Activated T-cell treated with anti-CD3 and anti-CD28 coated beads, Interleukin-2, amount 50 U/mL, for 72 hours (primary cell): ENCODE measurements at regions not wholly inside any gene's neighbourhood (a gene's known extent, or its start where the extent isn't known, plus 50 kb on each side); places are given as distances from the start of the nearest gene placed in this dataset.

Source experiments
- ATAC-seq, 2 donors: fragments of 150-1000 bp; cut with Tn5 transposase; replicated peaks in 1 of 2; 2 replicates each; pipeline ENCODE4 v1.10.0; 2021; ENCODE audit warnings: moderate library complexity in 2 of 2, mild to moderate bottlenecking in 1 of 2
- DNase-seq, 2 donors: peaks; one replicate each; pipeline ENCODE4 v3.0.0; 2021 to 2022; ENCODE audit warnings: mixed read lengths in 1 of 2
- H3K27ac Mint-ChIP-seq: one replicate; pipeline ENCODE4 v1.8.0; 2022; ENCODE audit warnings: mild to moderate bottlenecking, moderate library complexity, mixed read lengths
- H3K27me3 Mint-ChIP-seq: one replicate; pipeline ENCODE4 v1.8.0; 2022; ENCODE audit warnings: low read depth, mixed read lengths
- H3K36me3 Mint-ChIP-seq, 2 donors: one replicate each; pipeline ENCODE4 v1.8.0; 2022; ENCODE audit warnings: mixed read lengths in 2 of 2, mild to moderate bottlenecking in 1 of 2; ENCODE audit not compliant: insufficient read depth in 2 of 2
- H3K4me1 Mint-ChIP-seq: one replicate; pipeline ENCODE4 v1.8.0; 2022; ENCODE audit warnings: low read depth, mixed read lengths
- H3K4me3 Mint-ChIP-seq, 2 donors: one replicate each; pipeline ENCODE4 v1.8.0; 2022; ENCODE audit warnings: mild to moderate bottlenecking in 2 of 2, mixed read lengths in 2 of 2, moderate library complexity in 2 of 2
- H3K9me3 Mint-ChIP-seq, 2 donors: one replicate each; pipeline ENCODE4 v1.8.0; 2022; ENCODE audit warnings: mixed read lengths in 2 of 2

GRCh38 chr6:91824331-91824730 is 1237.5 kb upstream of the MAP3K7 start:
- Mint-ChIP-seq H3K27me3 (no peaks in the 10 kb centered on the region), H3K36me3 (no peaks in the 10 kb centered on the region), H3K27ac (no peak overlapping the region), H3K9me3 (peaks cover 3 to 9% of the 10 kb centered on the region in 2 donors), H3K4me3 (no peak overlapping the region), H3K4me1 (no peaks in the 10 kb centered on the region)
- DNase-seq, result no peak
- no peak for ATAC-seq

DNA sequence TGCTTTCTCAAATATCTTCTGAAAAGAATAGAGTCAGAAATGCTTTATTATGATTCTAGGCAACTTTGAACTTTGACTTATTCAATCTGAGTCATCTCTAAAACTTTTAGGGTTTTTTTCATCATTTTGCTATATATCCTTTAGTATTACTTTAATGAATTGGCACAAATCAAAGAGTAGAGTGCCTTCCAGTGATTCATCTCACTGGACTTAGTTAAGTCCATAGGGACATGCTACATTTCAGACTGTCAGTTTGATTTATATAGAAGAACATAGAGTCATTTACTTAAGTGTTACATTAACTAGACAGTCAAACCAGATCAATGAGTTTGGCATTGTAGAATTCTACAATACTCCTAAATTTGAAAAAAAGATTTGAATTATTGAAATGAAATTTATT is 1235.7 kb upstream of the MAP3K7 start:
- ATAC-seq (no peak), DNase-seq (no peak)
- Mint-ChIP-seq H3K36me3 (no peaks in the 10 kb centered on the region), H3K4me1 (no peaks in the 10 kb centered on the region), H3K4me3 (no peak overlapping the region), H3K27ac (no peak overlapping the region), H3K9me3 (peaks cover 3 to 9% of the 10 kb centered on the region in 2 donors), H3K27me3 (no peaks in the 10 kb centered on the region)

GRCh38 chr6:91816335-91816734 is 1229.5 kb upstream of the MAP3K7 start:
- Mint-ChIP-seq H3K36me3 (no peaks in the 10 kb centered on the region), H3K4me3 (no peak overlapping the region), H3K9me3 (peaks cover 2 to 3% of the 10 kb centered on the region in 2 donors), H3K4me1 (no peaks in the 10 kb centered on the region), H3K27me3 (no peaks in the 10 kb centered on the region), H3K27ac (no peak overlapping the region)
- ATAC-seq (no peak), DNase-seq (no peak)

DNA sequence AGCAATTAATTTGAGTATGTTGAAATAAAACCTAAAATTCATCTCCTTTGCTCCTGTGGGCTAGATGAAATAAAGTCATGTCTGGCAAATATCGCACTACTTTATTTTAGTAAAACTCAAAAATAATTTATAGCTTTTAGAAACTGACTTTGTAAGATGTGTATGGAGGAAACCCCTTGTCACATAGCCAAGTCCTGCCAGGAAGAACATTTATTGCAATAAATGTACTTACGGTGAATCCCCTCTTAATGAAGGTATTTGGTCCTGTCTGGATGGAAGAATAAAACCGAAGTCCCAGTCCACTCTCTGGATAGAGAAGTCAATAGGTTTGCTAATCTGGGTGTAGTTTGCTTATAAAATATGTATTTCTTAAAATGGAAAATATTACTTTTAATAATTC is 1226.8 kb upstream of the MAP3K7 start:
- H3K36me3 Mint-ChIP-seq, result no peaks in the 10 kb centered on the region
- H3K27ac Mint-ChIP-seq, result no peak overlapping the region
- no peak overlapping the region for H3K4me3 Mint-ChIP-seq
- H3K9me3 Mint-ChIP-seq, result peaks cover 2 to 3% of the 10 kb centered on the region in 2 donors
- no peak for ATAC-seq
- H3K27me3 Mint-ChIP-seq, result no peaks in the 10 kb centered on the region
- no peak for DNase-seq
- no peaks in the 10 kb centered on the region for H3K4me1 Mint-ChIP-seq

- H3K36me3 Mint-ChIP-seq, result no peaks in the 10 kb centered on the region
Measured at GRCh38 chr6:91812596-91813274, 1225.9 kb upstream of the MAP3K7 start.

DNA sequence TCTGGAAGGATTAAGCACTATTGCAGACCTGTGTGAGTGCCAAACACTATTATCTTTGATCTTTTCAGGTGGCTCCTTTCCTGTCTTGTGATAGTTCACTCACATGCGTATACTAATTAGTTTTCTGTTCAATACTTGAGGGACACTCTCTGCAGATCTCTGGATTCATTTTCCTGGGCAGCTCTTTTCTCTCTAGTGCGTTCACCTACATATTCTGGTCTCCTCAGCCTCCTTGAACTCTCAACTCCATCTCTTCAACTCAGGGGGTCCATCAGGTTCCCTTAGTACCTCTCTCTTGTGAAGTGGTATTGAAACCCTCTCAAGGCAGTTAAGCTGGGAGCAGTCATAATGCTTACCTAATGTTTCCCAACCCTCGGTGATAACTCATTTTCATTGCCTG is 1218.1 kb upstream of the MAP3K7 start:
- peaks cover 0 to 7% of the 10 kb centered on the region in 2 donors for H3K9me3 Mint-ChIP-seq
- H3K36me3 Mint-ChIP-seq, result no peaks in the 10 kb centered on the region
- H3K4me1 Mint-ChIP-seq, result no peaks in the 10 kb centered on the region
- no peak overlapping the region for H3K4me3 Mint-ChIP-seq
- DNase-seq (no peak), ATAC-seq (no peak)
- H3K27me3 Mint-ChIP-seq, result no peaks in the 10 kb centered on the region
- H3K27ac Mint-ChIP-seq, result no peak overlapping the region

More at GRCh38 chr6:91812596-91813274, 1225.9 kb upstream of the MAP3K7 start:
- H3K4me3 Mint-ChIP-seq, result no peak overlapping the region
- no peaks in the 10 kb centered on the region for H3K4me1 Mint-ChIP-seq
- ATAC-seq (no peak), DNase-seq (no peak)
- H3K27me3 Mint-ChIP-seq, result no peaks in the 10 kb centered on the region
- no peak overlapping the region for H3K27ac Mint-ChIP-seq
- H3K9me3 Mint-ChIP-seq, result peaks cover 2 to 3% of the 10 kb centered on the region in 2 donors

GRCh38 chr6:91802431-91802830 is 1215.6 kb upstream of the MAP3K7 start:
- Mint-ChIP-seq H3K4me1 (no peaks in the 10 kb centered on the region), H3K9me3 (peaks cover 0 to 7% of the 10 kb centered on the region in 2 donors), H3K4me3 (no peak overlapping the region), H3K36me3 (no peaks in the 10 kb centered on the region), H3K27me3 (no peaks in the 10 kb centered on the region), H3K27ac (no peak overlapping the region)
- ATAC-seq (no peak), DNase-seq (no peak)

- ATAC-seq, result no peak
- Mint-ChIP-seq H3K9me3 (peaks cover 0 to 7% of the 10 kb centered on the region in 2 donors), H3K27me3 (no peaks in the 10 kb centered on the region), H3K27ac (no peak overlapping the region), H3K4me3 (no peak overlapping the region), H3K4me1 (no peaks in the 10 kb centered on the region), H3K36me3 (no peaks in the 10 kb centered on the region)
- DNase-seq, result no peak
Measured at GRCh38 chr6:91796603-91797002, 1209.7 kb upstream of the MAP3K7 start.

DNA sequence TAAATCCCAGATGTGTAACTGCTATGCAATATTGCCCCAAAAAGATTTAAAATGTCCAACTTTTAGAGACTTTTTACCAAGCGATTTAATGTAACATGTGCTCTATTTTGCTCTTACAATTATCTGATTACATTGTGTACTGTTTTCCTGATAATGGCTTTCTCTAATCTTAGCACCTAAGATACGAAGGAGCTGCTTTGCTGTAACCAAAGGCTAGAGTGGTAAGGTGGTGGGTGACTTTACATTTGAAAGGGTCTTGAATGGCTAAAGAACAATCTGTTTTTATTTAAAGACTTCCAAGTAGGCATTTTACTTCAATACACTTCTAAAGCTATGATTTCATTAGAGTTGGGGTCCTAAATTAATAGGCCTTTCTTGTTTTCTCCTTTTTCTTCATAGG is 1201.6 kb upstream of the MAP3K7 start:
- H3K27me3 Mint-ChIP-seq, result no peaks in the 10 kb centered on the region
- no peak overlapping the region for H3K4me3 Mint-ChIP-seq
- no peaks in the 10 kb centered on the region for H3K4me1 Mint-ChIP-seq
- H3K9me3 Mint-ChIP-seq, result peaks cover 7 to 9% of the 10 kb centered on the region in 2 donors
- ATAC-seq (no peak), DNase-seq (no peak)
- H3K27ac Mint-ChIP-seq, result no peak overlapping the region
- H3K36me3 Mint-ChIP-seq, result peaks cover 0 to 1% of the 10 kb centered on the region in 2 donors

DNA sequence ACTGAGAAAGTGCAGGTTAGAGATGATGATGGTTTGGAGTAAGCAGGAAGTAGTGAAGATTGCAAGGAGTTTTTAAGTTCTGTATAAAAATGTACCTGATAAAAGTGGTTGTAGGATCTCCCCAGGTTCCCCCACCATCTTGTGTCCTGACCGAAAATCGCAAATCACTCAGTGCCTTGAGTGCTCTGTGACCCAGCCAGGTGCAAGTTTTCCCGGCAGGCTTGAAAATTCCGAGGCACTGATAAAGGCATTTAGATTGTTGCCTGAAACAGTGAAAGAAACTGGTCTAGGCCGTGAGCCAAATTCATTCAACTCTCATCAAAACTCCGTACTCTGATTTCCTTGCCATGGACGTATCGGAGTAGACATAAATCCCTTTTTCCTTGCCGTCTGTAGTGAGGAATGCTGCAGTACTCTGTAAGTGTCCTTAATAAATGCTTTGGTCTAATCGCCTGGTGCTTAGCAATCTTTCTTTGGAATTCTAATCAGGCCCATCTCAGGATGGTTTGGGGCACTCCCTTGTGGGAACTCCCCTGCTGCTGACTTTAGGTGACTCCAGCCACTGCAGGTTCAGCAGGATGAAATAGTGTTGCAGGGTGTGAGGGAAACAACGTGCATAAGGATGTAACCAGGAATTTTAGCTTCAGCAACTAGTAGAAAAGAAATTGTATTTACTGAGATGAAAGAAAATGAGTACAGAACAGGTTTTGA is 1199.8 kb upstream of the MAP3K7 start:
- Mint-ChIP-seq H3K36me3 (peaks cover 0 to 1% of the 10 kb centered on the region in 2 donors), H3K27ac (no peak overlapping the region), H3K4me3 (no peak overlapping the region), H3K4me1 (no peaks in the 10 kb centered on the region), H3K9me3 (peaks cover 7 to 10% of the 10 kb centered on the region in 2 donors), H3K27me3 (no peaks in the 10 kb centered on the region)
- DNase-seq, result no peak
- no peak for ATAC-seq

- Mint-ChIP-seq H3K4me1 (no peaks in the 10 kb centered on the region), H3K9me3 (peaks cover 8 to 15% of the 10 kb centered on the region in 2 donors), H3K27me3 (no peaks in the 10 kb centered on the region), H3K36me3 (peaks cover 0 to 1% of the 10 kb centered on the region in 2 donors), H3K4me3 (no peak overlapping the region), H3K27ac (no peak overlapping the region)
- DNase-seq (no peak), ATAC-seq (no peak)
Measured at GRCh38 chr6:91782802-91783201, 1195.9 kb upstream of the MAP3K7 start.

DNA sequence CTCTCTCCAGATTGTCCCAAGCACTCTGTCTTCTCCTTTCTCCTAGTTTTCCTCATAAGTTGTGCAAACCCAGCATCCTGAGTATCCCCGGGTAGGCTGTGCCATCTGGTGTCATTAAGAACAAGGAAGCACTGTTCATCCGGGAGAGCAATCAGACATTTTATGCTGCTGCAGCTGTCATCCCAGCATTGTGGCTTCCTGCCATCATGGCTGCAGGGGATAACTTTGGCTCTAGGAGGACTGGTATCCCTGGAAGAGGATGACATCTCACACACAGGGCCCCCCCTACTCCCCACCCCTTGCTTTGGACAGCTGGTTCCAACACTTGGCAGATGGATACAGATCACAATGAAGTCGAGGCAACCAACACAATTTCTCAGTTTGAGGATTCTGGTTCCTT is 1195.1 kb upstream of the MAP3K7 start:
- H3K4me1 Mint-ChIP-seq, result no peaks in the 10 kb centered on the region

GRCh38 chr6:91780270-91780669 is 1193.4 kb upstream of the MAP3K7 start:
- ATAC-seq (no peak), DNase-seq (no peak)
- Mint-ChIP-seq H3K27me3 (no peaks in the 10 kb centered on the region), H3K9me3 (peaks cover 6 to 7% of the 10 kb centered on the region in 2 donors), H3K27ac (no peak overlapping the region), H3K4me3 (no peak overlapping the region), H3K36me3 (no peaks in the 10 kb centered on the region), H3K4me1 (no peaks in the 10 kb centered on the region)

More for the DNA sequence above, 1195.1 kb upstream of the MAP3K7 start:
- ATAC-seq (no peak), DNase-seq (no peak)
- H3K27me3 Mint-ChIP-seq, result no peaks in the 10 kb centered on the region
- H3K27ac Mint-ChIP-seq, result no peak overlapping the region
- peaks cover 8 to 15% of the 10 kb centered on the region in 2 donors for H3K9me3 Mint-ChIP-seq
- H3K4me3 Mint-ChIP-seq, result no peak overlapping the region
- peaks cover 0 to 1% of the 10 kb centered on the region in 2 donors for H3K36me3 Mint-ChIP-seq
